Astrocyte (in vitro differentiated cells and primary cell): ENCODE measurements at regions not wholly inside any gene's neighbourhood (a gene's known extent, or its start where the extent isn't known, plus 50 kb on each side); places are given as distances from the start of the nearest gene placed in this dataset.

Experiments
- EZH2 ChIP-seq: IDR thresholded peaks from 2 replicates; pipeline ENCODE4 v1.6.1; 2012; ENCODE audit warnings: mild to moderate bottlenecking, low read length, inconsistent platforms; ENCODE audit not compliant: insufficient read depth
- TF ChIP-seq, protein P1 (sequence below): IDR thresholded peaks from 2 replicates; pipeline ENCODE4 v1.5.1; 2011; ENCODE audit warnings: low read depth, mild to moderate bottlenecking, inconsistent platforms, low read length, moderate library complexity; ENCODE audit not compliant: insufficient read depth

DNA sequence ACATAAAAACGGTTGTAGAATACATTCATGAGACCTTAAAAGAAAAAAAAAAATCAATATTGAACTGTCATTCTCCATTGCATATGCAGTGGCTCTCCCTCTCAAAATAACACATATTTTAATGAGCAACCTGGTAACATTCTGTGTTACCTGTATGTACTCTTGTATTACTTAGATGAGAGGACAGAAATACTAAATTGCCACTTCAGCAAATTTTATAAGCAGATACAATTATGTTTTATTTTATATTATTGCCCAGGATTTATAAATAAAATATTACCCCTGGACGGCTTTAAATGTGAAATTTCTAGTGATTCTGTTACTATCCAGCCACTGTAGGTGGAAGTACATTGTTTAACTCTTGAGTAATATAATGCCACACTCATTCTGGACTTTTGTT, 463.2 kb upstream of the ROBO1 start:
- TF ChIP-seq, protein P1, sequence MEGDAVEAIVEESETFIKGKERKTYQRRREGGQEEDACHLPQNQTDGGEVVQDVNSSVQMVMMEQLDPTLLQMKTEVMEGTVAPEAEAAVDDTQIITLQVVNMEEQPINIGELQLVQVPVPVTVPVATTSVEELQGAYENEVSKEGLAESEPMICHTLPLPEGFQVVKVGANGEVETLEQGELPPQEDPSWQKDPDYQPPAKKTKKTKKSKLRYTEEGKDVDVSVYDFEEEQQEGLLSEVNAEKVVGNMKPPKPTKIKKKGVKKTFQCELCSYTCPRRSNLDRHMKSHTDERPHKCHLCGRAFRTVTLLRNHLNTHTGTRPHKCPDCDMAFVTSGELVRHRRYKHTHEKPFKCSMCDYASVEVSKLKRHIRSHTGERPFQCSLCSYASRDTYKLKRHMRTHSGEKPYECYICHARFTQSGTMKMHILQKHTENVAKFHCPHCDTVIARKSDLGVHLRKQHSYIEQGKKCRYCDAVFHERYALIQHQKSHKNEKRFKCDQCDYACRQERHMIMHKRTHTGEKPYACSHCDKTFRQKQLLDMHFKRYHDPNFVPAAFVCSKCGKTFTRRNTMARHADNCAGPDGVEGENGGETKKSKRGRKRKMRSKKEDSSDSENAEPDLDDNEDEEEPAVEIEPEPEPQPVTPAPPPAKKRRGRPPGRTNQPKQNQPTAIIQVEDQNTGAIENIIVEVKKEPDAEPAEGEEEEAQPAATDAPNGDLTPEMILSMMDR = no peak
- TF ChIP-seq EZH2 = no peak
